HEK293 (cell line): ENCODE measurements at regions not wholly inside any gene's neighbourhood (a gene's known extent, or its start where the extent isn't known, plus 50 kb on each side); places are given as distances from the start of the nearest gene placed in this dataset.
"Not testable (repeated sequence)": the region's sequence is repeated elsewhere in the genome, so short reads cannot be mapped to it uniquely, and the experiment has no call there.

Experiments
- CTCF ChIA-PET: fragments of 350-600 bp; formaldehyde crosslinking; extraction: SDS; loops from one replicate; lab custom pipeline; 2021; ENCODE audit warnings: antibody characterized with exemption; lab: Yijun Ruan, JAX
- POLR2A ChIA-PET: fragments of 300-600 bp; formaldehyde crosslinking; extraction: SDS; loops from one replicate; lab custom pipeline; 2020; ENCODE audit warnings: antibody characterized with exemption, inconsistent platforms; lab: Yijun Ruan, JAX
- H3K27ac ChIP-seq: fragments of 200-500 bp; sonication (Bioruptor generic); 2 replicates; pipeline ENCODE4 v1.5.1; 2014; ENCODE audit warnings: low read depth, low read length, control low read depth, inconsistent platforms; ENCODE audit errors: extremely low read depth
- H3K36me3 ChIP-seq, 2 experiments: fragments of 200-500 bp in 1 of 2; sonication (Bioruptor generic) in 1 of 2; 1 replicate in 1 of 2; 2 replicates in 1 of 2; pipeline ENCODE4 v1.5.1; 2014 to 2017; ENCODE audit warnings: inconsistent platforms in 2 of 2, low read length in 2 of 2; ENCODE audit not compliant: control insufficient read depth in 2 of 2, insufficient read depth in 1 of 2
- H3K4me1 ChIP-seq: fragments of 200-500 bp; sonication (Bioruptor generic); 2 replicates; pipeline ENCODE4 v1.5.1; 2014; ENCODE audit warnings: mild to moderate bottlenecking, low read length, inconsistent platforms; ENCODE audit not compliant: control insufficient read depth, insufficient read depth
- H3K4me3 ChIP-seq: 2 replicates; pipeline ENCODE4 v1.5.1; 2011; ENCODE audit warnings: low read depth, mild to moderate bottlenecking, control low read depth, low read length, moderate library complexity
- H3K9me3 ChIP-seq: fragments of 200-500 bp; sonication (Bioruptor generic); 2 replicates; pipeline ENCODE4 v1.5.1; 2014; ENCODE audit warnings: low read depth, low read length, inconsistent platforms; ENCODE audit not compliant: control insufficient read depth, insufficient read depth
- HOXA7 ChIP-seq: sonication (generic); formaldehyde crosslinking; IDR thresholded peaks from 2 replicates; pipeline ENCODE4 v1.8.1; 2022; ENCODE audit warnings: missing genetic modification reagents, borderline replicate concordance
- PRDM6 ChIP-seq: fragments of 450-650 bp; formaldehyde crosslinking; IDR thresholded peaks from 2 replicates; pipeline ENCODE4 v1.5.1; 2017; ENCODE audit warnings: missing biosample characterization, missing genetic modification characterization
- SCRT2 ChIP-seq: fragments of 450-650 bp; formaldehyde crosslinking; IDR thresholded peaks from 2 replicates; pipeline ENCODE4 v1.5.1; 2016; ENCODE audit warnings: missing biosample characterization, missing genetic modification characterization
- SP2 ChIP-seq: fragments of 450-650 bp; formaldehyde crosslinking; IDR thresholded peaks from 2 replicates; pipeline ENCODE4 v1.5.1; 2016; ENCODE audit warnings: missing biosample characterization, missing genetic modification characterization
- ZBTB11 ChIP-seq: fragments of 450-650 bp; formaldehyde crosslinking; conservative IDR thresholded peaks from 2 replicates; pipeline ENCODE4 v1.5.1; 2016; ENCODE audit warnings: low read depth, missing biosample characterization, missing genetic modification characterization
- ZBTB20 ChIP-seq: fragments of 450-650 bp; formaldehyde crosslinking; IDR thresholded peaks from 2 replicates; pipeline ENCODE4 v1.5.1; 2016; ENCODE audit warnings: missing biosample characterization, missing genetic modification characterization
- ZBTB44 ChIP-seq: fragments of 450-650 bp; IDR thresholded peaks from 2 replicates; pipeline ENCODE4 v1.5.1; 2018; ENCODE audit warnings: missing biosample characterization, mild to moderate bottlenecking, missing genetic modification characterization
- ZIC2 ChIP-seq: fragments of 450-650 bp; formaldehyde crosslinking; IDR thresholded peaks from 2 replicates; pipeline ENCODE4 v1.5.1; 2016; ENCODE audit warnings: missing biosample characterization, missing genetic modification characterization
- ZNF140 ChIP-seq: fragments of 450-650 bp; formaldehyde crosslinking; IDR thresholded peaks from 2 replicates; pipeline ENCODE4 v1.5.1; 2016; ENCODE audit warnings: missing biosample characterization, missing genetic modification characterization
- ZNF23 ChIP-seq: fragments of 450-650 bp; formaldehyde crosslinking; IDR thresholded peaks from 2 replicates; pipeline ENCODE4 v1.5.1; 2016; ENCODE audit warnings: missing biosample characterization, missing genetic modification characterization, borderline replicate concordance
- ZNF266 ChIP-seq: fragments of 450-650 bp; formaldehyde crosslinking; IDR thresholded peaks from 2 replicates; pipeline ENCODE4 v1.5.1; 2016; ENCODE audit warnings: missing biosample characterization, missing genetic modification characterization, low read depth
- ZNF341 ChIP-seq: fragments of 450-650 bp; formaldehyde crosslinking; IDR thresholded peaks from 2 replicates; pipeline ENCODE4; 2016; ENCODE audit warnings: low read depth, missing biosample characterization, missing genetic modification characterization
- ZNF354C ChIP-seq: fragments of 450-650 bp; formaldehyde crosslinking; IDR thresholded peaks from 2 replicates; pipeline ENCODE4 v1.5.1; 2016; ENCODE audit warnings: missing biosample characterization, missing genetic modification characterization, low read depth, borderline replicate concordance
- ZNF426 ChIP-seq: fragments of 450-650 bp; formaldehyde crosslinking; IDR thresholded peaks from 2 replicates; pipeline ENCODE4 v1.5.1; 2017; ENCODE audit warnings: missing biosample characterization, missing genetic modification characterization, mild to moderate bottlenecking, inconsistent platforms, moderate library complexity
- ZNF518A ChIP-seq: fragments of 450-650 bp; formaldehyde crosslinking; conservative IDR thresholded peaks from 2 replicates; pipeline ENCODE4 v1.5.1; 2016; ENCODE audit warnings: low read depth, missing biosample characterization, missing genetic modification characterization
- ZNF660 ChIP-seq: fragments of 450-650 bp; IDR thresholded peaks from 2 replicates; pipeline ENCODE4 v1.5.1; 2018; ENCODE audit warnings: missing biosample characterization, mild to moderate bottlenecking, missing genetic modification characterization
- ZNF677 ChIP-seq: fragments of 450-650 bp; IDR thresholded peaks from 2 replicates; pipeline ENCODE4 v1.5.0; 2018; ENCODE audit warnings: missing biosample characterization, mild to moderate bottlenecking, missing genetic modification characterization, moderate library complexity
- ZNF777 ChIP-seq: fragments of 450-650 bp; formaldehyde crosslinking; IDR thresholded peaks from 2 replicates; pipeline ENCODE4 v1.5.1; 2017; ENCODE audit warnings: missing biosample characterization, missing genetic modification characterization, borderline replicate concordance
- ZNF830 ChIP-seq: fragments of 450-650 bp; IDR thresholded peaks from 2 replicates; pipeline ENCODE4 v1.5.0; 2018; ENCODE audit warnings: missing biosample characterization, missing genetic modification characterization, low read depth, mild to moderate bottlenecking, moderate library complexity
- ZSCAN16 ChIP-seq: fragments of 450-650 bp; formaldehyde crosslinking; IDR thresholded peaks from 2 replicates; pipeline ENCODE4 v1.5.1; 2016; ENCODE audit warnings: missing biosample characterization, missing genetic modification characterization

DNA sequence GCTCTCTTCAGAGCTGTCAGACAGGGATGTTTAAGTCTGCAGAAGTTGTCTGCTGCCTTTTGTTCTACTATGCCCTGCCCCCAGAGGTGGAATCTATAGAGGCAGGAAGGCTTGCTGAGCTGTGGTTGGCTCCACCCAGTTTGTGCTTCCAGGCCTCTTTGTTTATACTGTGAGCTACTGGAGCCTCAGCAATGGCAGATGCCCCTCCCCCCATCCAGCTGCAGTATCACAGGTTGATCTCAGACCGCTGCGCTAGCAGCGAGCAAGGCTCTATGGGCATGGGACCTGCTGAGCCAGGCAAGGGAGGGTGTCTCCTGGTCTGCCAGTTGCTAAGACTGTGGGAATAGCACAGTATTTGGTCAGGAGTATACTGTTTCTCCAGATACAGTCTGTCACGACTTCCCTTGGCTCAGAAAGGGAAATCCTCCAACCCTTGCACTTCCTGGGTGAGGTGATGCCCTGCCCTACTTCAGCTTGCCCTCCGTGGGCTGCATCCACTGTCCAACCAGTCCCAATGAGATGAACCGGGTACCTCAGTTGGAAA is 175.2 kb upstream of the TACR1 start:
- CTCF ChIA-PET: interaction anchor here (0.6 to 0.8 kb wide), 3 partner anchors 58 to 90 kb away, joined by 3 read pairs; no protein-coding TSS in a partner anchor
- H3K4me3 ChIP-seq, H3K27ac ChIP-seq, H3K9me3 ChIP-seq, H3K36me3 ChIP-seq, POLR2A ChIA-PET, H3K4me1 ChIP-seq: not testable (repeated sequence)
- peak; percentile 47 for TF ChIP-seq ZIC2

- POLR2A ChIA-PET: no interaction called here
- no peak overlapping the region for H3K27ac ChIP-seq
- CTCF ChIA-PET: interaction anchor here (1.2 kb wide), 1 partner anchor 303 kb away, joined by 3 read pairs; no protein-coding TSS in a partner anchor
- H3K9me3 ChIP-seq: no peaks in the 10 kb centered on the region
- no peaks in the 10 kb centered on the region for H3K36me3 ChIP-seq
- TF ChIP-seq ZNF266 (no peak), SCRT2 (tag by site-specific recombination) (0 out of 2 replicates have a peak, but pooled peaks have one; percentile 40), ZNF23 (tag by site-specific recombination) (no peak)
- H3K4me1 ChIP-seq: no peaks in the 10 kb centered on the region
- no peak overlapping the region for H3K4me3 ChIP-seq
Measured at GRCh38 chr2:75367401-75367800, 168.1 kb upstream of the TACR1 start.

DNA sequence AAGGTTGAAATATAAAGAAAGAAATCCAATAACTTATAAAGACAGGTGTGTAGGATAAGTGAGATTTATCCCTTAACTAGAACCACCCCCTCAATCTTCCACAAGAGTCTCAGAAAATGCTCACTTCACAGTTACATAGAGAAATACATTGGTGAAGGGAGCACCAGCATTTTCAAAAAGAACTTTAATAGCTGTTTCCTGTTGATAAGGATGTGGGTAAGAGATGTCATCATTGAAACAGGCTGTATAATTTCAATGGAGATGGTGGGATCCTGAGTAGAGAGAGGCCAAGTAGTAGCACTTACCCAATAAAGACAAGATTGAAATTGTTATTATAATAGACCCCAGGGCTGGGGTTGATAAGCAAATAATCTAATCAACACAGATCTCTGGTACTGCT is 162.2 kb upstream of the TACR1 start:
- Histone ChIP-seq H3K27ac (no peak overlapping the region), H3K4me1 (no peaks in the 10 kb centered on the region), H3K9me3 (no peaks in the 10 kb centered on the region), H3K4me3 (no peak overlapping the region), H3K36me3 (no peaks in the 10 kb centered on the region)
- POLR2A ChIA-PET: no interaction called here
- CTCF ChIA-PET: no interaction called here
- TF ChIP-seq SP2 (tag by site-specific recombination) (no peak), ZNF518A (tag by site-specific recombination) (no peak), ZNF341 (tag by site-specific recombination) (no peak), ZBTB20 (tag by site-specific recombination) (no peak), ZNF660 (no peak), PRDM6 (no peak), ZNF830 (tag by site-specific recombination) (no peak), ZNF426 (tag by site-specific recombination) (no peak), ZNF354C (tag by site-specific recombination) (no peak), ZNF677 (no peak), ZNF777 (tag by site-specific recombination) (no peak), ZSCAN16 (no peak), HOXA7 (CRISPR knock-in tag) (no peak), ZNF140 (tag by site-specific recombination) (no peak), ZBTB44 (no peak), ZBTB11 (no peak)
